ENCODE measurements at regions not wholly inside any gene's neighbourhood (a gene's known extent, or its start where the extent isn't known, plus 50 kb on each side); places are given as distances from the start of the nearest gene placed in this dataset.

DNA sequence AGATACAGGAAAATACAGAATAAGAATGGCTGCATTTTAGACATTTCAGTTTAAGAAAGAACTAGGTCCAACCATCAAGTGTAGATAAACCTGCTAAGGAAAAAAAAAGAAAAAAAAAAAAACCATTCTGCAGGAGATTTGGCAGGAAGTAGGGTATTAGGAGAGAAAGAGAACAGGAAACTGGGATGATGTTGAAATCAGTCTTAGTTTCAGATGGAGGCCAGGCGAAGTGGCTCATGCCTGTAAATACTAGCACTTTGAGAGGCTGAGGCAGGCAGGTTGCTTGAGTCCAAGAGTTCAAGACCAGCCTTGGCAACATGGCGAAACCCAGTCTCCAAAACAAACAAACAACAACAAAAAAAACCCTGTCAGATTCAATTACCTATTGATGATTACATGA lies 120.2 kb downstream of the RAB11FIP2 start:
- TF ChIP-seq CTCF (IDR thresholded peaks at IDR 0.05): no peak
- no peak for TF ChIP-seq POLR2AphosphoS5 (IDR thresholded peaks at IDR 0.05)
- TF ChIP-seq POLR2A (IDR thresholded peaks at IDR 0.05): no peak
- DNase-seq (ENCODE audit: low spot score in 2 of 2): no peak
- Histone ChIP-seq H3K4me1 (no peaks in the 10 kb centered on the region), H3K27me3 (peaks cover 0 to 6% of the 10 kb centered on the region in 2 donors), H3K4me3 (no peak overlapping the region), H3K9me3 (no peaks in the 10 kb centered on the region), H3K27ac (no peak overlapping the region), H3K36me3 (no peaks in the 10 kb centered on the region)
- intact Hi-C loops (cut with DNase I; ENCODE audit: low total_unique reads): no loop called here

DNA sequence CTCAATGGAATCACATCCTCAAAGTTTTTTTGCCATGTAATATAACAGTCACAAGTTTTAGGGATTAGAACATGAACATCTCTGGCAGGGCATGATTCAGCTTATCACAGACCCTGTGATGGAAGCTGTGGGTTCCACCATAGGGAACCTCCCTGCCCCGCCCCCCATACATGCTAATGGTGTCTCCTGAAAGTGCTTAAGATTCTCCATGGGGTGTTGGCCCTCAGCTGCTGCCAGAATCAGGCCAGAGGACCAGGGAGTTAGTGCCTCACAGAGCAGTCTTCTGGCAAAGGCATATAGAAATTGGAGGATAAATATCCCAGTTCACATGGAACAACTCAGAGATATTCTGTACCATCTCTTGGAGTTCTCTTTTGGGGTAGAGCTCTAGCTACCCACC lies 119.4 kb downstream of the RAB11FIP2 start:
- no peak for DNase-seq (ENCODE audit: low spot score in 2 of 2)
- TF ChIP-seq CTCF (IDR thresholded peaks at IDR 0.05) (no peak), POLR2A (IDR thresholded peaks at IDR 0.05) (no peak), POLR2AphosphoS5 (IDR thresholded peaks at IDR 0.05) (no peak)
- Histone ChIP-seq H3K4me1 (no peaks in the 10 kb centered on the region), H3K4me3 (no peak overlapping the region), H3K27ac (no peak overlapping the region), H3K36me3 (no peaks in the 10 kb centered on the region), H3K9me3 (no peaks in the 10 kb centered on the region), H3K27me3 (peaks cover 0 to 6% of the 10 kb centered on the region in 2 donors)
- intact Hi-C loops (cut with DNase I; ENCODE audit: low total_unique reads): no loop called here

GRCh38 chr10:117927871-117928270 lies 118.9 kb downstream of the RAB11FIP2 start:
- no peak for DNase-seq (ENCODE audit: low spot score in 2 of 2)
- no peak overlapping the region for H3K27ac ChIP-seq
- no peak for TF ChIP-seq POLR2A (IDR thresholded peaks at IDR 0.05)
- H3K4me3 ChIP-seq: no peak overlapping the region
- H3K4me1 ChIP-seq: no peaks in the 10 kb centered on the region
- intact Hi-C loops (cut with DNase I; ENCODE audit: low total_unique reads): no loop called here
- H3K36me3 ChIP-seq: no peaks in the 10 kb centered on the region
- no peaks in the 10 kb centered on the region for H3K9me3 ChIP-seq
- H3K27me3 ChIP-seq: peaks cover 0 to 6% of the 10 kb centered on the region in 2 donors

GRCh38 chr10:117928281-117928680 lies 118.5 kb downstream of the RAB11FIP2 start:
- DNase-seq (ENCODE audit: low spot score in 2 of 2): no peak
- Histone ChIP-seq H3K36me3 (no peaks in the 10 kb centered on the region), H3K27me3 (peaks cover 0 to 6% of the 10 kb centered on the region in 2 donors), H3K27ac (no peak overlapping the region), H3K9me3 (no peaks in the 10 kb centered on the region), H3K4me3 (no peak overlapping the region), H3K4me1 (no peaks in the 10 kb centered on the region)
- TF ChIP-seq POLR2A (IDR thresholded peaks at IDR 0.05) (no peak), CTCF (IDR thresholded peaks at IDR 0.05) (no peak), POLR2AphosphoS5 (IDR thresholded peaks at IDR 0.05) (no peak)
- intact Hi-C loops (cut with DNase I; ENCODE audit: low total_unique reads): no loop called here

DNA sequence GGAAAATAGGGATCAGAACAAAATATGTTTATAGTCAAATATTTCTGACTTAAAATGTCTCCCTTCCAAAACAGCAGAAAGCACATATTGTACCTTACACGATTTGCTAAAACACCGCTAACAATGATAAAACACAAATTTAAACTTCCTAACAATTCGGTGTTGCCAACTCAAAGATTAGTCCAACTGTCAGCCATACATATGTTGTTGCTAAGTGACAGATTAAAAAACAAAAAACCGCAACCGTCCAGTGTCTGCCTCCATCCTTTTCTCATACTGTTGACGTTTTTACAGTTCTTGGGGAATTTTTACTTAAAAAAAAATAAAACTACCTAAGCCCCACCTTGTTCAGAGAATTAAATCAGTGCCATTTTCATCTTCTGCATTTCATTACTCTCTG lies 118.0 kb downstream of the RAB11FIP2 start:
- intact Hi-C loops (cut with DNase I; ENCODE audit: low total_unique reads): no loop called here
- Histone ChIP-seq H3K4me1 (no peaks in the 10 kb centered on the region), H3K36me3 (no peaks in the 10 kb centered on the region), H3K27ac (no peak overlapping the region), H3K4me3 (no peak overlapping the region), H3K27me3 (peaks cover 0 to 6% of the 10 kb centered on the region in 2 donors), H3K9me3 (no peaks in the 10 kb centered on the region)
- no peak for DNase-seq (ENCODE audit: low spot score in 2 of 2)
- TF ChIP-seq CTCF (IDR thresholded peaks at IDR 0.05): no peak
- TF ChIP-seq POLR2A (IDR thresholded peaks at IDR 0.05): no peak
- TF ChIP-seq POLR2AphosphoS5 (IDR thresholded peaks at IDR 0.05): no peak
